Common myeloid progenitor, CD34-positive (primary cell): ENCODE measurements at regions not wholly inside any gene's neighbourhood (a gene's known extent, or its start where the extent isn't known, plus 50 kb on each side); places are given as distances from the start of the nearest gene placed in this dataset.

Experiments
- CTCF ChIA-PET: fragments of 350-600 bp; sonication (Branson Sonifier 250); formaldehyde crosslinking; loops from one replicate; lab custom pipeline; 2021; ENCODE audit warnings: antibody characterized with exemption; lab: Charles Lee
- POLR2A ChIA-PET: fragments of 350-600 bp; sonication (Branson Sonifier 250); formaldehyde crosslinking; loops from one replicate; lab custom pipeline; 2021; ENCODE audit warnings: antibody characterized with exemption; lab: Charles Lee
- DNase-seq, 3 donors: peaks; one replicate each; pipeline versions ENCODE4 v3.0.0 to v3.0.0-alpha.2; 2013
- H3K27ac ChIP-seq, 2 experiments: 1 replicate in 1 of 2; 2 replicates in 1 of 2; pipeline ENCODE4 v1.7.0; 2013; ENCODE audit warnings: inconsistent platforms in 2 of 2, low read length in 2 of 2, mild to moderate bottlenecking in 2 of 2, low read depth in 1 of 2, moderate library complexity in 1 of 2; ENCODE audit not compliant: severe bottlenecking in 2 of 2, insufficient read depth in 1 of 2, poor library complexity in 1 of 2
- H3K27me3 ChIP-seq, 5 experiments: replicated peaks in 2 of 5; 1 replicate in 3 of 5; 2 replicates in 2 of 5; pipeline versions ENCODE4 v1.6.1 to v1.7.0; 2013; ENCODE audit warnings: low read length in 4 of 5, mild to moderate bottlenecking in 2 of 5, moderate library complexity in 2 of 5, inconsistent platforms in 1 of 5; ENCODE audit not compliant: insufficient read depth in 5 of 5, control insufficient read depth in 4 of 5
- H3K36me3 ChIP-seq, 4 experiments: 1 replicate in 2 of 4; 2 replicates in 2 of 4; pipeline versions ENCODE4 v1.6.1 to v1.7.0; 2013; ENCODE audit warnings: low read length in 3 of 4, control low read depth in 1 of 4, mild to moderate bottlenecking in 1 of 4; ENCODE audit not compliant: control insufficient read depth in 4 of 4, insufficient read depth in 4 of 4
- H3K4me1 ChIP-seq, 4 experiments: 1 replicate in 3 of 4; 2 replicates in 1 of 4; pipeline versions ENCODE4 v1.6.1 to v1.7.1; 2013; ENCODE audit warnings: low read length in 3 of 4, mild to moderate bottlenecking in 3 of 4, control low read depth in 1 of 4, inconsistent platforms in 1 of 4, moderate library complexity in 1 of 4; ENCODE audit not compliant: control insufficient read depth in 4 of 4, insufficient read depth in 4 of 4; ENCODE audit errors: control extremely low read depth in 1 of 4
- H3K4me3 ChIP-seq, 7 experiments: 1 replicate in 4 of 7; 2 replicates in 3 of 7; pipeline versions ENCODE4 v1.5.1 to v1.7.0; 2013; ENCODE audit warnings: mild to moderate bottlenecking in 7 of 7, low read length in 6 of 7, moderate library complexity in 6 of 7, inconsistent platforms in 2 of 7, low read depth in 2 of 7, control low read depth in 1 of 7; ENCODE audit not compliant: insufficient read depth in 4 of 7, control insufficient read depth in 1 of 7; ENCODE audit errors: extremely low read depth in 1 of 7
- H3K9me3 ChIP-seq, 5 experiments: 1 replicate in 4 of 5; 2 replicates in 1 of 5; pipeline versions ENCODE4 v1.6.1 to v1.7.1; 2013; ENCODE audit warnings: low read length in 4 of 5, mild to moderate bottlenecking in 2 of 5, inconsistent platforms in 1 of 5, low read depth in 1 of 5, moderate library complexity in 1 of 5; ENCODE audit not compliant: control insufficient read depth in 4 of 5, insufficient read depth in 2 of 5; ENCODE audit errors: control extremely low read depth in 1 of 5
- WGBS: methylation state at CpG from one replicate; pipeline ENCODE4 v1.1.5; 2013; ENCODE audit not compliant: insufficient coverage; 5-methylcytosine and 5-hydroxymethylcytosine counted together

- H3K4me1 ChIP-seq, result no peaks in the 10 kb centered on the region
- no peak overlapping the region for H3K27ac ChIP-seq
- H3K4me3 ChIP-seq, result no peak overlapping the region
- ChIA-PET POLR2A (no interaction called here), CTCF (no interaction called here)
- H3K9me3 ChIP-seq, result peaks cover 0 to 2% (median 0%) of the 10 kb centered on the region in 5 experiments
- 100% methylated on average over 2 of the region's 7 CpGs for WGBS
- DNase-seq, result no peak
- no peaks in the 10 kb centered on the region for H3K27me3 ChIP-seq
- no peaks in the 10 kb centered on the region for H3K36me3 ChIP-seq
These were observed 1475.7 kb downstream of the EFNB2 start for GRCh38 chr13:105059786-105060185.

DNA sequence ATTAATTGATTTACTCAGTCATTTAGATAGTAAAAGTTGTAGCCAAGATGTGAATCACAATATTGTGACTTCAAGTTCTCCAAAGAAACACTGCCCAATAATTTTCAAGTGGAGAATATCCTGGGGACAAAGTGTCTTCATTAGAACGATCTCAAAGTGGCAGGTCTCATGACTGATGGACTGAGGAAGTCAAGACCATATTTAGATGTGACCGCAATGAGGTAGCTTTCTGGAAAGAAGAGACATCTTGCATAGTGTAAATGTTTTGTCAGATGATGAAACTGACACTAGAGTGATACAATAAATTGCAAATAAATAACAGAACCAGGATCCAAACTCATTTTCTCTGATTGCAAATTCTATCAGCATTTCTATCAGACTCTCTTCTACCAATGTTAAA, 1476.9 kb downstream of the EFNB2 start:
- POLR2A ChIA-PET, result no interaction called here
- no peak for DNase-seq
- CTCF ChIA-PET, result interaction anchor here (0.6 kb wide), 1 partner anchor 72 kb away, joined by 3 read pairs; no protein-coding TSS in a partner anchor
- Histone ChIP-seq H3K27me3 (no peaks in the 10 kb centered on the region), H3K9me3 (peaks cover 0 to 2% (median 0%) of the 10 kb centered on the region in 5 experiments), H3K36me3 (no peaks in the 10 kb centered on the region), H3K4me1 (no peaks in the 10 kb centered on the region), H3K27ac (no peak overlapping the region), H3K4me3 (no peak overlapping the region)
- 71% methylated on average over 1 of the region's 2 CpGs for WGBS

DNA sequence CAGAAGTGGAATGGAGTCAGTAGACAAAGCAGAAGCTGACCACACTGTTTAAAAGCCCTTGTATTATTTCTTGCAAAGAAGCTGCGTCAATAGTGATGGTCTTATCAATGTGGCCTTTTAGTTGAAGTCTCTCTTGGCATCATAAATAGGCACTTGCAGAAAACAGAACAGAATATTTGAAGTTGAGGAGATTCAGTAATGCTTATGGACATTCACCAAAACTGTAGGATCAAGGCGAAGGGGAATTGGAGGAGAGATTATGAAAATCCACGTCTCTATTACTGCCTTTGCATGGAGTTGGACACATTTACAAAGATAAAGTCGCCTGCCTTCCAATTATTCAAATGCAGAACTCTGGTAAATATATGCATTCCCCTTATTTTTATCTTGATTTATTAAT, 1482.8 kb downstream of the EFNB2 start:
- H3K4me1 ChIP-seq, result no peaks in the 10 kb centered on the region
- no peaks in the 10 kb centered on the region for H3K9me3 ChIP-seq
- no peak for DNase-seq
- ChIA-PET CTCF (no interaction called here), POLR2A (no interaction called here)
- H3K27me3 ChIP-seq, result no peaks in the 10 kb centered on the region
- WGBS, result 100% methylated on average over 1 of the region's 4 CpGs
- H3K36me3 ChIP-seq, result no peaks in the 10 kb centered on the region
- no peak overlapping the region for H3K27ac ChIP-seq
- H3K4me3 ChIP-seq, result no peak overlapping the region

GRCh38 chr13:105050686-105051085, 1484.8 kb downstream of the EFNB2 start:
- H3K27me3 ChIP-seq, result no peaks in the 10 kb centered on the region
- CTCF ChIA-PET, result no interaction called here
- H3K27ac ChIP-seq, result no peak overlapping the region
- H3K9me3 ChIP-seq, result no peaks in the 10 kb centered on the region
- no peak overlapping the region for H3K4me3 ChIP-seq
- H3K4me1 ChIP-seq, result no peaks in the 10 kb centered on the region
- POLR2A ChIA-PET, result no interaction called here
- 95% methylated on average over 3 of the region's 4 CpGs for WGBS
- no peak for DNase-seq
- H3K36me3 ChIP-seq, result no peaks in the 10 kb centered on the region

- WGBS, result no CpG with 5 or more reads among the region's 1 CpG
- CTCF ChIA-PET, result interaction anchor here (1.4 kb wide), 1 partner anchor 17 kb away, joined by 3 read pairs; no protein-coding TSS in a partner anchor
- POLR2A ChIA-PET, result no interaction called here
These were observed 1486.8 kb downstream of the EFNB2 start for GRCh38 chr13:105048677-105049076.

DNA sequence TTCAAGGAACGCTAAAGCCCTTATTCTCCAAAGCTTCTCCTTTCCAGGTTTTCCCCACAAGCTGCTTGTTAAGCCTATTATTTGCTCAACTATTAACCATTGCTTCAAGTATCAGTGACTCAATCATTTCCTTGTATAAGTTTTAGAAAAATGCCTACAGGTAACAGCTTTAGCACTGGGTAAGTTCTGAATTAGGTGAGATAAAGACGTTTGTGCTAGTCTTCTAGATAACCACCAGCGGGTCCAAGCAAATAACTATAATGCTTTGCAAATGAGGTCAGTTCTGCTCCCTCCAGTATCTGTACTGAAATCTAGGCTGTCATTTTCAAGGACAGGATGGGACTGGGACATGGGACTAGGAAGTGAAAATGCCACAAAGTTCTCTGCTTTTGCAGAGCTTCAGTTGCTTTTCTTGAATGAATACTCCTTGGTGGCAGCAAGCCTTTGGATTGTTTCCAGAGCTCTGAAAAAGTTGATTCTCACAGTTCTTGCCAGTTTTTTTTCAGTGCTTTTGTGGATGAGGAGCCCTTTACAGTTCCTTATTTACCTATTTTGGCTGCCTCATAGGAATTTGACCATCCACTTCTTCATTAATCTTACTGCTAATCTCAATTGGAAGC, 1487.7 kb downstream of the EFNB2 start:
- no peak overlapping the region for H3K27ac ChIP-seq
- peaks cover 0 to 4% (median 0%) of the 10 kb centered on the region in 5 experiments for H3K9me3 ChIP-seq
- no peaks in the 10 kb centered on the region for H3K27me3 ChIP-seq
- 83% methylated on average over 2 of the region's 3 CpGs for WGBS
- CTCF ChIA-PET, result interaction anchor here (1.4 kb wide), 1 partner anchor 17 kb away, joined by 3 read pairs; no protein-coding TSS in a partner anchor
- DNase-seq, result no peak
- no peak overlapping the region for H3K4me3 ChIP-seq
- POLR2A ChIA-PET, result no interaction called here
- H3K4me1 ChIP-seq, result no peaks in the 10 kb centered on the region
- H3K36me3 ChIP-seq, result no peaks in the 10 kb centered on the region

More at GRCh38 chr13:105048677-105049076, 1486.8 kb downstream of the EFNB2 start:
- Histone ChIP-seq H3K4me3 (no peak overlapping the region), H3K4me1 (no peaks in the 10 kb centered on the region), H3K27ac (no peak overlapping the region), H3K36me3 (no peaks in the 10 kb centered on the region), H3K9me3 (no peaks in the 10 kb centered on the region), H3K27me3 (no peaks in the 10 kb centered on the region)
- DNase-seq, result no peak

DNA sequence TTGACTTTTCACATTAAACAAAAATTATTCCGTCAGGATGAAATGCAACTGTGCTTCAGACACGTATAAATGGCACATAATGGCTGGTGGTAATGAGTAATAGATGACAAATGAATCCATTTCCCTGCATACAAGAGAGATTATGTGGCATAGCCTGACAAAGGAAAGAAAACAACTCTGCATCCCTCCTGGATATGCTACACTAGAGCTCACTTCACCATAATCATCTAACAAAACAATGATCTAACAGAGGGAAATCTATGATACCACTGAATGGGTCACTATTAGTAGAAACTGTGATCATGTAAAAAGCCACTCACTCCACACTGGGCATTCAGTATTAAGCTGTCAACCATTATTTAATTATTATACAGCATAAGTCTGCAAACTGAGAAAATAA, 1498.4 kb downstream of the EFNB2 start:
- ChIA-PET POLR2A (no interaction called here), CTCF (no interaction called here)
- H3K9me3 ChIP-seq, result peaks cover 0 to 5% (median 2%) of the 10 kb centered on the region in 5 experiments
- DNase-seq, result no peak
- H3K4me1 ChIP-seq, result no peaks in the 10 kb centered on the region
- H3K36me3 ChIP-seq, result no peaks in the 10 kb centered on the region
- WGBS, result no CpG with 5 or more reads among the region's 2 CpGs
- no peak overlapping the region for H3K4me3 ChIP-seq
- no peak overlapping the region for H3K27ac ChIP-seq
- H3K27me3 ChIP-seq, result no peaks in the 10 kb centered on the region
